Body of pancreas (tissue), 4 donors: ENCODE measurements at regions not wholly inside any gene's neighbourhood (a gene's known extent, or its start where the extent isn't known, plus 50 kb on each side); places are given as distances from the start of the nearest gene placed in this dataset.

Source experiments
- POLR2A ChIP-seq, 3 donors: fragments of 450-650 bp; IDR thresholded peaks; one replicate each; pipeline ENCODE4 v1.6.1; 2016; ENCODE audit warnings: antibody characterized with exemption in 3 of 3, mild to moderate bottlenecking in 2 of 3
- TF ChIP-seq, protein P1 (sequence below), 7 experiments: fragments of 450-650 bp in 4 of 7; fragments of 200-600 bp in 3 of 7; sonication (generic) in 3 of 7; IDR thresholded peaks; one replicate each; pipeline ENCODE4 v1.5.1; 2016 to 2019; ENCODE audit warnings: antibody characterized with exemption in 7 of 7

DNA sequence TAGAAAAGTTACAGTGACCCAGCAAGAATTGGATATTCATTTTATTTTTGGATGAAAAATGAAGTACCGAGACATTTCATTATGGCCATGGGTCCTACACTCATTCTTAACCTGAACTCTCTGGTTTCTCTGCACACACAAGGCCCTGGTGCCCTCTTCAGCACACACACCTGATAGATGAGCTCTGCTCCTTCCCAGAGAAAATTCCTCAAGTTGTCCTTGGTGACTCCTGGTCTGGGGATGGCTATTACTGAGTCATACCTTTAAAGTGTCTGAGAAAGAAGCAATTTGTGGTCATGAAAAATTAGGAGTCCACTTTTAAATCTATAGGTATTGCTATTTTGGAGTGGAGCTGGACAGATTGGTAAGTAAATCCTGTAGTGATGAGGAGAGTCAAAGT lies 311.5 kb downstream of the CDH2 start:
- TF ChIP-seq, protein P1, sequence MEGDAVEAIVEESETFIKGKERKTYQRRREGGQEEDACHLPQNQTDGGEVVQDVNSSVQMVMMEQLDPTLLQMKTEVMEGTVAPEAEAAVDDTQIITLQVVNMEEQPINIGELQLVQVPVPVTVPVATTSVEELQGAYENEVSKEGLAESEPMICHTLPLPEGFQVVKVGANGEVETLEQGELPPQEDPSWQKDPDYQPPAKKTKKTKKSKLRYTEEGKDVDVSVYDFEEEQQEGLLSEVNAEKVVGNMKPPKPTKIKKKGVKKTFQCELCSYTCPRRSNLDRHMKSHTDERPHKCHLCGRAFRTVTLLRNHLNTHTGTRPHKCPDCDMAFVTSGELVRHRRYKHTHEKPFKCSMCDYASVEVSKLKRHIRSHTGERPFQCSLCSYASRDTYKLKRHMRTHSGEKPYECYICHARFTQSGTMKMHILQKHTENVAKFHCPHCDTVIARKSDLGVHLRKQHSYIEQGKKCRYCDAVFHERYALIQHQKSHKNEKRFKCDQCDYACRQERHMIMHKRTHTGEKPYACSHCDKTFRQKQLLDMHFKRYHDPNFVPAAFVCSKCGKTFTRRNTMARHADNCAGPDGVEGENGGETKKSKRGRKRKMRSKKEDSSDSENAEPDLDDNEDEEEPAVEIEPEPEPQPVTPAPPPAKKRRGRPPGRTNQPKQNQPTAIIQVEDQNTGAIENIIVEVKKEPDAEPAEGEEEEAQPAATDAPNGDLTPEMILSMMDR (IDR thresholded peaks at IDR 0.05): no peak
- no peak for TF ChIP-seq POLR2A (IDR thresholded peaks at IDR 0.05)
